ENCODE measurements at regions not wholly inside any gene's neighbourhood (a gene's known extent, or its start where the extent isn't known, plus 50 kb on each side); places are given as distances from the start of the nearest gene placed in this dataset.

- no peak for DNase-seq
- in situ Hi-C loops (cut with MboI; ENCODE audit: low pct_unique_long_range_greater_than_20kb, low sequenced_read_pairs) = no loop called here
Observed at GRCh38 chr16:5442054-5442453, 344.5 kb upstream of the EEF2KMT start.

GRCh38 chr16:5438591-5438990 is 341.0 kb upstream of the EEF2KMT start:
- no peak for DNase-seq
- in situ Hi-C loops (cut with MboI; ENCODE audit: low pct_unique_long_range_greater_than_20kb, low sequenced_read_pairs) = no loop called here

GRCh38 chr16:5433587-5433986 is 336.0 kb upstream of the EEF2KMT start:
- DNase-seq = no peak
- in situ Hi-C loops (cut with MboI; ENCODE audit: low pct_unique_long_range_greater_than_20kb, low sequenced_read_pairs) = no loop called here

- in situ Hi-C loops (cut with MboI; ENCODE audit: low pct_unique_long_range_greater_than_20kb, low sequenced_read_pairs) = no loop called here
- no peak for DNase-seq
Observed at GRCh38 chr16:5432166-5432565, 334.6 kb upstream of the EEF2KMT start.

DNA sequence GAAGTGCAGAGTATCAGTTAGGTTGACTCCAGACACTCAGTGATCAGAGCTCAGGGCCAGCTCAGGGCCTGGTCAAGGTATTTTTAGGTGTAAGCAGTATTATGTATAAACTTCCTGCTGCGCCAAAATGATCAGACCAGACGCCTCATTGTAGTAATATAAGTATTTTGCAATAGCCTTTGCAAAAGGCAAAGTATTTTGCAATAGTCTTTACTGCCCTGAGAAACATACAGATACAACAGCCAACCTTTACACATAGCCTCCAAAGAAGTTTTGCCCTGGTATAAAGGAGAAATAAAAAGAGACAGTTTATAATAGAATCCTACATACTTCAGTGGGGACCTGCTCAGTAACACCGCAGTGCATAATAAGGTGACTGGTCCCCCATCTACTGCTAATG is 333.0 kb upstream of the EEF2KMT start:
- DNase-seq = no peak
- in situ Hi-C loops (cut with MboI; ENCODE audit: low pct_unique_long_range_greater_than_20kb, low sequenced_read_pairs) = no loop called here

DNA sequence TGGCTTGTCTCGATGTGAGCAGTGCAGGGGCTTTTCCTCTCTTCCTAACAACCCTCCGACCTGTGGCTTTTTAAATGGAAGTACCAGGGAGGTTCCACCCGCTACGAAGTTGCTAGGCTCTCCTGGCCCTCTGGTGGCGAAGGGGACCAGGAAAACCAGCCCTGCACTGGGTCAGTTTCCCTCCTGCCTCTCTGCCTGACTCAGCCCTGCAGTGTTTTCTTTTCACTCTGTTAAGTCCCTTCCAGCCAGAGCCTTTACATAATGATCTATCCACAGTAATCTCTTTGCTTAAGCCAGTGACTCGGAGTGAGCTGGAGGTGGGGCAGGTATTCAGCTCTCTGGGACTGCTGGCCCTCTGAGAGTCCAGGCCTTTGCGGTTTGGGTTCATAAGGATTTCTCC is 331.3 kb upstream of the EEF2KMT start:
- no peak for DNase-seq
- in situ Hi-C loops (cut with MboI; ENCODE audit: low pct_unique_long_range_greater_than_20kb, low sequenced_read_pairs) = no loop called here

- in situ Hi-C loops (cut with MboI; ENCODE audit: low pct_unique_long_range_greater_than_20kb, low sequenced_read_pairs) = no loop called here
- DNase-seq = no peak
Observed at GRCh38 chr16:5427571-5427970, 330.0 kb upstream of the EEF2KMT start.

GRCh38 chr16:5422643-5423496 is 325.3 kb upstream of the EEF2KMT start:
- DNase-seq = no peak
- in situ Hi-C loops (cut with MboI; ENCODE audit: low pct_unique_long_range_greater_than_20kb, low sequenced_read_pairs) = no loop called here

GRCh38 chr16:5422047-5422446 is 324.5 kb upstream of the EEF2KMT start:
- in situ Hi-C loops (cut with MboI; ENCODE audit: low pct_unique_long_range_greater_than_20kb, low sequenced_read_pairs) = no loop called here

GRCh38 chr16:5416013-5416412 is 318.4 kb upstream of the EEF2KMT start:
- in situ Hi-C loops (cut with MboI; ENCODE audit: low pct_unique_long_range_greater_than_20kb, low sequenced_read_pairs) = no loop called here
- DNase-seq = no peak

More at GRCh38 chr16:5422047-5422446, 324.5 kb upstream of the EEF2KMT start:
- DNase-seq = no peak

DNA sequence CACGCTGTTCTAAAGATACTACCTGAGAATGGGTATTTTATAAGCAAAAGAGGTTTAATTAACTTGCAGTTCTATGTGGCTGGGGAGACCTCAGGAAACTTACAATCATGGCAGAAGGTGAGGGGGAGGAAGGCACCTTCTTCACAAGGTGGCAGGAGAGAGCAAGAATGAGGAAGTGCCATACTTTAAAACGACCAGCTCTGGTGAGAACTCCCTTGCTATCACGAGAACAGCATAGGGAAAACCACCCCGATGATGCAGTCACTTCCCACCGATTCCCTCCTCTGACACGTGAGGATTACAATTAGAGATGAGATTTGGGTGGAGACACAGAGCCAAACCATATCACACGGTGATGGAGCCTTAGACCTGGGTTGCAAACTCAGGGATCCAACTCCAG is 317.5 kb upstream of the EEF2KMT start:
- DNase-seq = no peak
- in situ Hi-C loops (cut with MboI; ENCODE audit: low pct_unique_long_range_greater_than_20kb, low sequenced_read_pairs) = no loop called here

GRCh38 chr16:5412731-5413130 is 315.1 kb upstream of the EEF2KMT start:
- DNase-seq = no peak
- in situ Hi-C loops (cut with MboI; ENCODE audit: low pct_unique_long_range_greater_than_20kb, low sequenced_read_pairs) = no loop called here

GRCh38 chr16:5398203-5398602 is 300.6 kb upstream of the EEF2KMT start:
- in situ Hi-C loops (cut with MboI; ENCODE audit: low pct_unique_long_range_greater_than_20kb, low sequenced_read_pairs) = no loop called here

GRCh38 chr16:5396880-5397279 is 299.3 kb upstream of the EEF2KMT start:
- DNase-seq = no peak
- in situ Hi-C loops (cut with MboI; ENCODE audit: low pct_unique_long_range_greater_than_20kb, low sequenced_read_pairs) = no loop called here

More at GRCh38 chr16:5398203-5398602, 300.6 kb upstream of the EEF2KMT start:
- no peak for DNase-seq

DNA sequence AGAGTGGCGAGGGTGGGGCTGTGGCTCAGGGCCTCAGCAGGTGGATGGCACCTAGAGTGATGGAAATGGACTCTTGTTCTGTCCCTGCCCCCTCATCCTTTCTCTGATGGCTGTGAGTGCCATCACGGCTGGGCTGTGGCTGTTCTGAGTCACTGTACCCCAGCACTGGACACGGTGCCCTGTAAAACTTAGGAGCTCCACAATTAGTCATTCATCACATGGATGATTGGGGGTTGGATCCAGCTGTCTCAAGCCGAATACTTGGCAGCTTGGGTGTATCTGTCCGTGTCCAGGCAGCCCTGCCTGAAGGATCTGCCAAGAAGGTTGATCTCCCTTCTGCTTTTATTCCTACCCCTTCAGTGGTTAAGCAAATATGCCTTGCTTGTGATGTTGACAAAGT is 295.5 kb upstream of the EEF2KMT start:
- no peak for DNase-seq
- in situ Hi-C loops (cut with MboI; ENCODE audit: low pct_unique_long_range_greater_than_20kb, low sequenced_read_pairs) = no loop called here

DNA sequence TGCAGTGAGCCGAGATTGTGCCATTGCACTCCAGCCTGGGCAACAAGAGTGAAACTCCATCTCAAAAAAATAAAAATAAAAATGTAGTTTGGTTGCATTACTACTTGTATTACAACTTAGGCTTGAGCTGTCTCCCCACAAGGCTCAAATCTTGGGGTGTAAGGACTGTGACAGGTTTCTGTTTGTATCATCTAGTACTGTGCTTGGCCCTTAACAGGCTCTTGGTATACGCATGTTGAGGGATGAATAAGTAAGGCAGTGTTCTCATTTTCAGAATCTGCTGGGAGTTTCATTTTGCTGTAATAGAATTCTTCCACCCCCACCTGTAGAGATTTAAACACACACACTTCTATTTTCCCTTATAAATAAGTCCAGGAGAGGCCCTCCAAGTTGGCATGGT is 289.4 kb upstream of the EEF2KMT start:
- DNase-seq = no peak
- in situ Hi-C loops (cut with MboI; ENCODE audit: low pct_unique_long_range_greater_than_20kb, low sequenced_read_pairs) = no loop called here

GRCh38 chr16:5385811-5386210 is 288.2 kb upstream of the EEF2KMT start:
- no peak for DNase-seq
- in situ Hi-C loops (cut with MboI; ENCODE audit: low pct_unique_long_range_greater_than_20kb, low sequenced_read_pairs) = no loop called here

DNA sequence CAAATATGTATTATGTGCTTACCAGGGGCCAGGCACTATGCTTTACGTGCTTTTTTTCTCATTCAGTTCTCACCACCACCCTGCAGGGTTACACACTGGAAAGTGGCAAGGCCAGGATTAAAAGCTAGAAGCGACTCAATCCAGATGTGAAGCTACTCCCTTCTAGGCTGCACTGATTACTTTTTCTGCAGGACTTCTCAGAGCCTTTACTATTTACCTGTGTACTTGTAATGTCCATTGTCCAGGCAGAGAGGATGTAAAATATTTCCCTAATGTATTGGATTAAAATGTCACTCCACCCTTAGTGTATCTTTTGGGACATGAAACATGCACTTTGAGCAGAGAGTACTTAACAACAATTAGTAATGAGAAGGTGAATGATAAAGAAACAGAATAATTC is 287.5 kb upstream of the EEF2KMT start:
- no peak for DNase-seq
- in situ Hi-C loops (cut with MboI; ENCODE audit: low pct_unique_long_range_greater_than_20kb, low sequenced_read_pairs) = no loop called here

GRCh38 chr16:5383737-5384136 is 286.1 kb upstream of the EEF2KMT start:
- DNase-seq = no peak
- in situ Hi-C loops (cut with MboI; ENCODE audit: low pct_unique_long_range_greater_than_20kb, low sequenced_read_pairs) = no loop called here

- in situ Hi-C loops (cut with MboI; ENCODE audit: low pct_unique_long_range_greater_than_20kb, low sequenced_read_pairs) = no loop called here
- DNase-seq = no peak
Observed at GRCh38 chr16:5382484-5382883, 284.9 kb upstream of the EEF2KMT start.

DNA sequence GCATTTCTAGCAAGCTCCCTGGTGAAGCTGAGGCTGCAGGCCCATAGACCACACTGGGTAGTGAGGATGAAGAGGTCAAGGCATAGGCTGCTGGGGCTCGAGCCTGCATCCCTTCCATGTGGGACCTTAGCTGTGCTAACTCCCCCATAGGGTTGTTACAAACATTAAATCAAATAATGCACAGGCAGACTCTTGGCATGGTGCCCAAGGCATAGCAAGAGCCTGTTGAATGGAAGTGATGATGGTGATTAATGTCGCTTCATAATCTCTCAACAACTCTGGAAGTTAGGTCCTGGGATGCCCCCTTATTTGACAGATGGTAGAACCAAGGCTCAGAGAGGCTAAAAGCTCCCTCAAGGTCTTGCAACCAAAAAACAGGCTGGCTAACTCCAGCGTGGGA is 283.9 kb upstream of the EEF2KMT start:
- no peak for DNase-seq
- in situ Hi-C loops (cut with MboI; ENCODE audit: low pct_unique_long_range_greater_than_20kb, low sequenced_read_pairs) = no loop called here

Measured in KBM-7 (cell line).